ENCODE measurements at regions not wholly inside any gene's neighbourhood (a gene's known extent, or its start where the extent isn't known, plus 50 kb on each side); places are given as distances from the start of the nearest gene placed in this dataset.

GRCh38 chr13:99145461-99145860 lies 55.2 kb upstream of the UBAC2 start:
- Histone ChIP-seq H3K4me1 (ENCODE audit: insufficient read depth, low read length) (no peaks in the 10 kb centered on the region), H3K27me3 (ENCODE audit: insufficient read depth, low read length) (no peaks in the 10 kb centered on the region), H3K9me3 (ENCODE audit: low read length) (no peaks in the 10 kb centered on the region), H3K36me3 (ENCODE audit: insufficient read depth, low read length) (no peaks in the 10 kb centered on the region), H2AFZ (ENCODE audit: low read depth, low read length) (no peak overlapping the region), H3K4me3 (ENCODE audit: low read length) (no peak overlapping the region)

GRCh38 chr13:99150575-99151361 lies 49.9 kb upstream of the UBAC2 start:
- no peaks in the 10 kb centered on the region for H3K4me1 ChIP-seq (ENCODE audit: insufficient read depth, low read length)
- H3K36me3 ChIP-seq (ENCODE audit: insufficient read depth, low read length) = no peaks in the 10 kb centered on the region
- no peak overlapping the region for H2AFZ ChIP-seq (ENCODE audit: low read depth, low read length)
- no peaks in the 10 kb centered on the region for H3K9me3 ChIP-seq (ENCODE audit: low read length)
- no peaks in the 10 kb centered on the region for H3K27me3 ChIP-seq (ENCODE audit: insufficient read depth, low read length)
- H3K4me3 ChIP-seq (ENCODE audit: low read length) = no peak overlapping the region

All from neuron (in vitro differentiated cells).